ENCODE measurements at regions not wholly inside any gene's neighbourhood (a gene's known extent, or its start where the extent isn't known, plus 50 kb on each side); places are given as distances from the start of the nearest gene placed in this dataset.

DNA sequence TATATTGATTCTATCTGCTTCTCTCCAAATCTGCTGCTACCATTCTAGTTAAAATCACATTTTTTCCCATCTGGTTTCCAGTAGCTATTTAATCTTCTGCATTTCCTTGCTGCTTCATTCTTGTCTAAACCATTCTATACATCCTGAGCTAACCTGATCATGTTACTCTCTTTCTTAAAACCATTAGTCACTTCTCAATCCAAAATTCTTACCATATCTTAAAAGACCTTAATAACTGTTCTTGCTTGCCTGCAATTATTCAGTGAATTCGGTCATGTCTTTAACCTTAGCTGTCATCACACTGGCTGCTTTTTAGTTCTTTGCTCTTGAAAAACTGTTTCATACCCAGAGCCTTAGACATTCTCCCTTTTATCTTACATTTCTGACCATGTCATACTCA lies 56.4 kb upstream of the PZP start:
- Histone ChIP-seq H3K27me3 (ENCODE audit: insufficient read depth, poor library complexity, severe bottlenecking) (no peaks in the 10 kb centered on the region), H3K27ac (replicated peaks) (no peak overlapping the region), H3K4me3 (replicated peaks; ENCODE audit: insufficient read depth, low read length) (no peak overlapping the region)
- TF ChIP-seq POLR2AphosphoS5 (IDR thresholded peaks at IDR 0.05; ENCODE audit: low read depth) (no peak), REST (IDR thresholded peaks at IDR 0.05; ENCODE audit: insufficient replicate concordance, low read depth) (no peak), GABPA (IDR thresholded peaks at IDR 0.05; ENCODE audit: low read depth) (no peak), SPI1 (IDR thresholded peaks at IDR 0.05; ENCODE audit: borderline replicate concordance, low read depth) (no peak), CTCF (IDR thresholded peaks at IDR 0.05; ENCODE audit: insufficient read depth, low read length) (no peak)
- DNase-seq (ENCODE audit: low read depth in 1 of 2, low spot score in 1 of 2), result no peak

GRCh38 chr12:9260931-9261330 lies 52.7 kb upstream of the PZP start:
- TF ChIP-seq CTCF (IDR thresholded peaks at IDR 0.05; ENCODE audit: insufficient read depth, low read length) (no peak), SPI1 (IDR thresholded peaks at IDR 0.05; ENCODE audit: borderline replicate concordance, low read depth) (no peak), GABPA (IDR thresholded peaks at IDR 0.05; ENCODE audit: low read depth) (no peak), REST (IDR thresholded peaks at IDR 0.05; ENCODE audit: insufficient replicate concordance, low read depth) (no peak), POLR2AphosphoS5 (IDR thresholded peaks at IDR 0.05; ENCODE audit: low read depth) (no peak)
- no peak for DNase-seq (ENCODE audit: low read depth in 1 of 2, low spot score in 1 of 2)
- no peak overlapping the region for H3K27ac ChIP-seq (replicated peaks)

DNA sequence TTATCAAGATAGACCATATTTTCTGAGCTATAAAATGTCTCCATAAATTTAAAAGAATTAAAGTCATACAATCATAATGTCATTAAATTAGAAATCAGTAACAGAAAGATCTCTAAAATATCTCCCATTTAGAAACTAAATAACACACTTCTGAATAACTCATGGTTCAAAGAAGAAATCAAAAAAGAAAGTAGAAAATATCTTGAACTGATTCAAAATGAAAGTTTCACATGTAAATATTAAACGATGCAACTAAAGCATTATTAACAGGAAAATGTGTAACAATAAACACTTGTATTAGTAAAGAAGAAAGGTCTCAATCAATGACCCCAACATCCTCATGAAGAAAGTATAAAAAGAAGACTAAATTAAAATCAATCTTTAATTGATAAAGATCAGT lies 50.5 kb upstream of the PZP start:
- Histone ChIP-seq H3K27me3 (ENCODE audit: insufficient read depth, poor library complexity, severe bottlenecking) (no peaks in the 10 kb centered on the region), H3K4me3 (replicated peaks; ENCODE audit: insufficient read depth, low read length) (no peak overlapping the region), H3K27ac (replicated peaks) (no peak overlapping the region)
- TF ChIP-seq GABPA (IDR thresholded peaks at IDR 0.05; ENCODE audit: low read depth) (no peak), REST (IDR thresholded peaks at IDR 0.05; ENCODE audit: insufficient replicate concordance, low read depth) (no peak), CTCF (IDR thresholded peaks at IDR 0.05; ENCODE audit: insufficient read depth, low read length) (no peak), SPI1 (IDR thresholded peaks at IDR 0.05; ENCODE audit: borderline replicate concordance, low read depth) (no peak), POLR2AphosphoS5 (IDR thresholded peaks at IDR 0.05; ENCODE audit: low read depth) (no peak)
- DNase-seq (ENCODE audit: low read depth in 1 of 2, low spot score in 1 of 2), result no peak

More at GRCh38 chr12:9260931-9261330, 52.7 kb upstream of the PZP start:
- Histone ChIP-seq H3K27me3 (ENCODE audit: insufficient read depth, poor library complexity, severe bottlenecking) (no peaks in the 10 kb centered on the region), H3K4me3 (replicated peaks; ENCODE audit: insufficient read depth, low read length) (no peak overlapping the region)

Measured in HL-60 (cell line).